Stimulated activated CD8-positive, alpha-beta memory T cell treated with anti-CD3 and anti-CD28 coated beads, Interleukin-15, amount 100 ng/mL, for 48 hours (primary cell): ENCODE measurements at regions not wholly inside any gene's neighbourhood (a gene's known extent, or its start where the extent isn't known, plus 50 kb on each side); places are given as distances from the start of the nearest gene placed in this dataset.
"Not testable (repeated sequence)": the region's sequence is repeated elsewhere in the genome, so short reads cannot be mapped to it uniquely, and the experiment has no call there.

Source experiments
- DNase-seq, 2 donors: peaks; one replicate each; pipeline ENCODE4 v3.0.0-alpha.2; 2020; ENCODE audit warnings: low read depth in 2 of 2

DNA sequence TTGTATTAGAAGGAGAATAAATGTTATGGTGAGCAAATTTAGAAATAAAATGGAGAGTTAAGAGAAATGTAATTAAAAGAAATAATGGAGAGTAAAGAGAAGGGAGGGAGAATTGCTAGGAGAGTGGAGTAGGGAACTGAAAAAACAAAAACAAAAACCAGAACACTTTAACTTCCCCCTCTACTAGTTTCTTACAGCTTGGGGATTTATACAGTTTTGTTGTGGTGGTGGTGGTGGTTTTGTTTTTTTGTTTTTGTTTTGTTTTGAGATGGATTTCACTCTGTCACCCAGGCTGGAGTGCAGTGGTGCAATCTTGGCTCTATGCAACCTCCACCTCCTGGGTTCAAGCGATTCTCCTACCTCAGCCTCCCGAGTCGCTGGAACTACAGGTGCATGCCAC is 322.4 kb downstream of the TMEM167A start:
- DNase-seq, result no peak

DNA sequence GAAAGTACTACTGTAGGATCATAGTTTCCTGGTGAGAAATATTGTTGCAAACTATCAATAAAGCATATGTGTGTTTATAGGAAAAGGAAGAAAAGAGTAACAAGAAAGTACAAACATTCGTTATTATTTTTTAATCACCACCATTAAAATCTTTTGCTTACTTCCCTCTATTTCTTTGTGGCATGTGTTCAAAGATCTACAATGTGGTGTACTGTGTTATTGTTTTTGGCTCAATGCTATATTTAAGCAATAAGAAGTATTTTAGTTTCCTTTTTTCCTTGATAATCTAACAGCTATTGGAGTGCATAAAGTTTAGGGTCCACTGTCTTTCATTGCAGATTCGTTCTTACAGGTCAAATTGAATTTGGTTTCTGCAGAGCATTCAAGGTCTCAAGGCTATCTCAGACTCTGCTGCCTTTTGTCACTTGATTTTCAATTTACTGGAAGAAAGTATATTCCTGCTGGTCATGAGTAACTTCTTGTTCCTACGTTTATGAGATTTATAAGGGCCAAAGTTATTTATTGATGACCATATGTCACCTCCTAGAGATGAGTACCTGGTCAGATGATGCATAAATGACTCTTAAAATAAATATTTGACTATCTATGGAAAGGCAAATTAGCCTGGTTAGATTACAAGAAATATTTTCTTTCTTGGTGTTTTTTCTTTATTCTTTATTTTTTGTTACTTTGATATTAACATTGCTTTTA is 323.0 kb downstream of the TMEM167A start:
- no peak for DNase-seq

DNA sequence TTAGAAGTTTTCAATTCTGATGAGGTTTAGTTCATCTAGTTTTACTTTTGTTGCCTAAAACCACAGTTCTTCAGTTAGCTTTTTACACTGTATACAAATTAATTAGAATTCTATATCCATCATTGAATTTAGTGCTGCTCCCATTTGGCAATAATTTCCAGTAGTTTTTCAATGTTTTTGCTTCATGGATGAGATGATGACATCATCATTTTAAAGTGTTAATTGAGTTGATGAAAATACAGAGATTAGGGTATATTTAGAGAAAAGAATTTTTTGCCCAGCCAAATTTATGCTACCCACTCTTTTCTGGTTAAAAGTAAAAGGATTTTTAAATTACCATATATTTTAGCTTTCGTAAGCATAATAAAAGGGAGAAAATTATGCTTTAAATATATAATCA is 323.8 kb downstream of the TMEM167A start:
- no peak for DNase-seq

DNA sequence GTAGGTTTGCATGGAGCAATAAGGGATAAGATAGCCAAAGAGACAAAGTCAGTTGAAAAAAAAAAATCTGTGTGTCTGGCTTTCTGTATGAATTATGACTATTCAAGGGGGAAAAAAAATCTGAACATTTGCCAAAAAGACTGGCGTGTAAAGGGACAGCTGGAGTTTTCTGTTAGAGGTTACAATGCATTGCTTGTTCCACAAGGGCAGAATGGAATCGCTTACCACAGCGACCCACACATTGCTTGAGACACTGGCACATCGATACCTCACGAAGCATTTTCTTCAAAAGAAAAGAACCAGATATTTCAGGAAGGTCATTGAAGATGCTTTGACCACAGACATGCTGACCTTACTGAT is 327.8 kb downstream of the TMEM167A start:
- DNase-seq, result no peak

DNA sequence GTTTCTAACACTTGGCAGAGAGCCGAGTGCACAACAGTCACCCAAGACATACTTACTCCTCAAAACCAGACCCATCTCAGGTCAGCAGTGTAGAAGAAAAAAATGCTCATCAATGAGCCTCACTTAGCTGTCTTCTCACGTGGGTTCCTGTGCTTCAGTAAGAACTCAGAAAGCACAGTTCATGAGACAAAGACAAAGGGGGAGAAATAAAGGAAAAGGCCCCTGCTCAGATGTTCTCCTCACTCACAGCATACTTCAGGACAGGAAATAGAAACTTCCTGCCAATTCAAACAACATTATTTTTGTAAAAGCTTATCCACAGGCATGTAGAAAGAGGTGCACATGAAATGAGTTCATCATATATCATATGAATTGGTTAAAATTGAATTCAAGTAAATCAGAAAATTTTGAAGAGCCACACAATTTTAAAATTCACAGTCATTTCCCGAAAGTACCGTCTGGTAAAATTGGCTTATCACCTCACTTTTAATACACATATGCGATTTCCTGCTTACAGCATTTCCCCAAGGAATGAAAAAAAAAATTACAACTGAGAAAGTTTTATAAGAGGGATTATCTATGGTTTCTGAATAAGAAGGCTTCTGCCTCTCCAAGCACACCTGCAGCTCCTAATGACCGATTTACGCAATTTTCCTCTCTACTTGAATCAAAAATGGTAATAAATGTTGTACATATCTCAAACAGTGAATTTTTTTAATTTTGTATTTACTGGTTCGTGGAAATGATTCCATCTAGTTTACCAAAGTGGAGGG is 328.3 kb downstream of the TMEM167A start:
- DNase-seq, result no peak

DNA sequence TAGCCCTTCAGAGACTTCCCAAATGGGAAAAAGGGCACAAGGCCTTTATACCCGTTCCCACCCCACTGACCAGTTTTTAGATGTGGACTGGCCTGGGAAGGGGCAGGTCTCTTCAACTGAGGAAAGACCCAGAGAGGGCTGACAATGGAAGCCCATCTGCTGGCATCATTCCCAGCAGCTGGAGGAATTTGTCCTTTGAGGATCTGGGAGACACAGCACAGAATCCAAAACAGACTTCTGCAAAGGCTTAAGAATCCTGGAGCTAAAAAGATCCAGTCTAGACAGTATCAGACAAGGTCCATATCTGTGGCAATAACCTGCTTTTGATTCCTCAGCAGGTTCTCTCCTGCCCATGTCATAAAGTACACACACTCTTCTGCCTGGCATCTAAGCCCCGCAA is 329.2 kb downstream of the TMEM167A start:
- no peak for DNase-seq

DNA sequence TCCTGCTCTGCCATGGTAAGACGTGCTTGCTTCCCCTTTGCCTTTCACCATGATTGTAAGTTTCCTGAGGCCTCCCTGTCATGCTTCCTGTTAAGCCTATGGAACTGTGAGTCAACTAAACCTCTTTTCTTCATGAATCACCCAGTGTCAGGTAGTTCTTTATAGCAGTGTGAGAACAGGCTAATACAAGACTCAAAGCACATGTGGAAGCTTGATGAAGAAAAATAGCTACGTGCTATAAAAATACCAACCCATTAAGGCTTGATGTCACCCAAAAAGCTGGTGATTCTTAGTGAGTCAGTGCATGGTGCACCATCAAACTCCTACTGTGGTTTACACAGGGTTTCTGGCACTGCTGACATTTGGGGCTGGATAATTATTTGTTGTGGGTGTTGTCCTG is 332.2 kb downstream of the TMEM167A start:
- no peak for DNase-seq

DNA sequence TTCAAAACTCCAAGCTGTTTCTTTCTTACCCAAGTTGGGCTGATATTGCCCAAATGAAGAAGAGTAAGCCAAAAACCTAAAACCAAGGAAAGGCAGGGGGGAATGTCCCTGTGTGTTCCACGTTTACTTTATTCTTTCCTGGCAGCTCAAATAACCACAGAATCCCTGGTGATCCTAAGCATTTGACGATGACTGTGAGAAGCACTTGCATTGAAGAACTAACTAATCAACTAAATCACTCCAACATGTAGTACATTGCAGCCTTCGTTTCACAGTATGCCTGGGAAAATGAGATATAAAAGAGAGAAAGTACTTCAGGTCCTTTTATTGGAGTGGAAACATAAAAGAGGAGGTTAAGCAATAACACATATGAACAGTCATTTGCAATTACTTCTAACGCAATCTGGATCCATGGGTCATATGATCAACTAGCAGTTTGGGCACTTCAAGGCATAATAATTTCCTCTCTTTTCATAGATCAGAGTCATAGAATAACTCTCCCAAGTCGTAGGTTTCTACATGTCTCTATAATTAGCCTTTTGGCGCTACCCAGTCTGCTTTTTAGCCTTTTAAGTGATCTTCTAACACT is 338.4 kb downstream of the TMEM167A start:
- no peak for DNase-seq

DNA sequence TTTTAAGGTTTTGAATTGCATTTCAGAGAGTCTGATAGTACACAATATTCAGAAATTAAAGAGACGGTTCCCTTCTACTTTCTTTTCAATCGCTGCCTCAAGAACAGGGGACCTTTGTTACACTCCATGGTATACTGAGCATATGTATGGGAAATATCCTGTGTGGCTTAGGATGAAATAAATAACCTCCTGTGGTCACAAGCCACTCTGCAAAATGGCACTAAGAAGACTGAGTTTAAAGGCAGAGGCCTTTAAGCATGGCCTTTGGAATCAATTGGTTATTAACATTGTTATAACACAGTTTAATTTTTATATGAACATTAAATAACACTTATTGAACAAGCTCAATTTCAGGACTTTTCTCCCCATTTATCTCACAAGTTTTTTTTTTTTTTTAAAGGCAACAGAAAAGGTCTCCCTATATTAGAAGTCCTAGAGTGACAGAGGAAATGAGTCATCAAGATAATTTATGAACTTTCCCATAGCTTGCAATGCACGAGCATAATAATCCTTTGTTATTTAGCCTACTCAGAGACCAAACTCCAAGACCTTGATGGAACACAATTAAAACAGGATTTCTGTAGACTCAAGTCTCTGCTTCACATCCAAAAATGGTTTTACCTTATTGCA is 341.9 kb downstream of the TMEM167A start:
- DNase-seq, result no peak

DNA sequence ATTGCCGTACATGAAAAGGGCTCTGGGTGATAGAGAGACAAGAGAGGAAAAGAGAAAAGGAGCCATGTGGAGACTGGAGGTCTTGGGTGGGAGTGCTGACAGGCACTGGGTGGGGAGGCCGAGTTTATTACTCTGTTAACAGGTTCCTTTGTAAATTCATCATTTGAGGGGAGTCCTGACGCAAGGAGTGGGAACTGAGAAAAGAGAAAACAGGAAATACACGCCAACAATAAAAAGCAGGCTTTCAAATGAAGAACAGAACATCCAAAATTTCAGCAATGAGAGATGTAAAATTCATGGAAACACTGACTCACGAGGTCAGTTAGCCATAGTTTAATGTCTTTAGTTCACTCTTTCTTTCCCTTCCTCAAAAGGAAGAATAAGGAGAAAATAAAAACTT is 342.8 kb downstream of the TMEM167A start:
- no peak for DNase-seq

DNA sequence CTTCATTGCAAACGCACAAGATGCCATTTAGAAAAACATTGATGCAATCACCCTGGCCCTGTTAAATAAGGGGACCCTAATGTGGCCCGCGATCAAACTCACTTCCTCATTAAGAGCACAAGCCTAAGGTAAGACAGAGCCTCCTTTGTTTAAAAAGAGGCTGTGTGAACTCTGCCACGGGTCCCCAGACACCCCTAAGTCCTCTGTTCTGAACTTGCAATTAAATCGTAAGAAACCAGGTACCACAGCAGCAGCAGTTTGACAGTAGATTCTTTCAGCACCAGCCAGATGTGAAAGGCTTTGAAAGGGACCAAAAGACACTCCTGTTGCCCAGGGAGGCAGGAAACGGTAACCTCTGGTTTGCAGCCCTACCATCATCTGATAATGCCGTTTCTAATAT is 346.3 kb downstream of the TMEM167A start:
- DNase-seq, result no peak

DNA sequence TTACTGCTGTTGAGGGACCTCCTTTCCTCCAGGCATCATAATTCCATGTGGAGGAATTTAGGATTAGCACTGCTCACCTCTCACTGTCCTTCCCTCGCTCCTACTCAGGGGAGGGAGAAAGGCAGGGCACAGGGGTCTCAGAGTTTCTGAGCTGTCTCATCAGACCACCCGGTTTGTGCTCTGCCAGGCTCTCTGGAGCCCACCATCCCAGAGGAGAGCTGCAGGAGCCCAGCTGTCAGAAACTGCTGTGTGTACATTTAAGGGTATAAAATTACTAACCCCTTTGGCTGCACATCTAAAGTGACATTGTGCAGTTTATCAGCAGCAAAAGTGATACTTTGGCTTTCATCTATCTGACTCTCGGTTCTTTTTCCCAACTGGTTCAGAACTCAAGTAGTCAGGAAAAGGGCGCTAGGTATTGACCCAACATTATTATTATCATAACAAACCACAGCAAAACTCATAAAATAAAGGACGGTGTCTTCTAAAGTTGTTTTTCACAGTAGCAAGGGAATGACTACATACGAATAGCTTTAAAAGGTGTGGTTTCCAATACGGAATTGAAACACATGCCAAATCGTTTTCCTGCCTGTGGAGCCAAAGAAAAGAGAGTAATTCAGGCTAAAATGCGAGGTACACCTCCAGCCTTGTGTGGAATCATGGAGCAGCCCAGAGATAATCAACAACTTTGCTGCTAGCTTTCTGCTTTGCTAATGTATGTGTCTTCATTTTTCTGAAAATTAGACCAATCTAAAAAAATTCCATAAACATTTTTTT is 348.1 kb downstream of the TMEM167A start:
- DNase-seq, result no peak

DNA sequence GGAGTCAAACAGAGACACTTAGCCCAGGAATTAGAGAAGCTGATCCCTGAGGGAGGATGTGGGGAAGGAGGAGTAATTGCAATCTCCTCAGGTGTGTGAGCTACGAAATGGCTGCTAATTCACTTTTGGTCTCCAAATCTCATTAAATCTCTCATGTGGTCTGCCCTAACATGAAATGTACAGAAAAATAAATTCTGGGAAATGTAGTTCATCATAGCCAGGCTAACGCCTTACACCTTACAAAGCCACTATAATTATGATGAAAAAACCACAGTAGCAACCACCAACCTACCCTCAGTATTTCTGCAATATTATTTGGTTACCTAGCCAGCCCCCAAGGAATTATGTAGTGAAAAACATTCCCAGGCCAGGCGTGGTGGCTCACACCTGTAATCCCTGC is 354.0 kb downstream of the TMEM167A start:
- DNase-seq, result no peak

DNA sequence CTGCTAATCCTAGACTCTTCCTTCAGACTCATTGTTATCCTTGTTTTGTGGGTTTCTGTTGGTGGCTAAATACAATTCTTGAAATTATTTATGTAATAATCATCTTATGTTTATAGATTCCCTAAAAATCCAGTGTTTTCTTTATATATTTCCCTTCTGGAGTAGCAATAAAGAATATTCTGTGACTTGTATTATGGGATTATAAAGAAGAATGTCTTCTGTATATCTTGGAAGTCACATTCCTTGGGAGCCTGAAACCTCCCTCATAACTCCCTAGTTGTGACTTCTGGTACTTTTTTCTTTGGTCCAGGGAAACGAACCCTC is 356.1 kb downstream of the TMEM167A start:
- DNase-seq, result no peak

DNA sequence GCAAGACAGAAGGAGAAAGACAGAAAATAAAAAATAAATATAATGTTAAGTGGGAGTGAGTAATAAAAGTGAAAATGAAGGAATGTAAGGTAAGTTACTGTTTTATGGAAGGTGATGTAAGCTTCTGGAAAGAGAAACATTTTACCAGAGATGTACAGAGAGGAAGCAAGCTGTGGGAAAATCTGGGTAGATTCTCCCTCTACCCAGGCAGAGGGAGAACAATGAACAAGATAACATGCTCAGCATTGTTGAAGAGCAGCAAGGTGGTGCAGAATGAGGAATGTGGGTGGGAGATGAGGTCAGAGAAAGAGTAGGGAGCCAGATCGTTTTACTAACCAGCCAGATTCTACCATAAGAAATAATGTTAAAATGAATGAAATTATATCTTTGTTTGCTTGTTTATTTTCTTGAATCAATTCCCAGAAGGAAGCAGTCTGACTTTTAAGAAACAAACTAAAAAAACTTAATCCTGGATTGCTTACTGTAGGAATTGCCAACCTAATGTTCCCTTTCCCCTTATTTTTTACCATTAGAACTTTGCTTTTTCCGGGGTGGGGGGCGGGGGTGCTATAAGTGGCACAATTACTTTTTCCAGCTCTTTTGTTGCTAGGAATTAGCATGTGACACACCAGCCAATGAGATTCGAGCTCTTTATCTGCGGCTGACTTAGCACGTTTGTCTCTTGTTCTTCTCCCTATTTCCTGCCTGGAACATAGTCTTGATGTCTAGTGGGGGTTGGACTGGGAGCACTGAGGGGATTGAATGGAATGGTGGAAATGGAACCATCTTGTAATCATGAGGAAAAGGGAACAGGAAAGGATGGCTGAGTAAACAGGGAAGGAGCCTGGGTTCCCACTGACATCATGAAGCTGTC is 356.7 kb downstream of the TMEM167A start:
- no peak for DNase-seq

DNA sequence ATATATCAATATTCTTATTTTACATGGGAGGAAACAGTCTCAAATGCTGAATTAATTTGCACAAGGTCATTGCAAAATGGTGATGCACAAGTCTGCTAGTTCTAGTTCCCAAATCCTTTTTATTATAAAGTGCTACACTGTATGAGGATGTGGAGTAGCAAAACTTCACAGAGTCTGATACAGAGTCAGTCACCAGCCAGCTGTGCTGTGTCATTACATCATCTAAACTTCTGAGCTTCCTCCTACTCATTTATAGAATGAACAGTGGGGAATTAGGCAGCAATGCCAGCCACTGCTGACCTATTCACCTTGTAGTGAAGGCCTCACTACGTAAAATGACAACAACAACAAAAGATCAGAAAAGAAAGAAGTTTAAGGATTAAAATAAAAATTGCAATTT is 357.8 kb downstream of the TMEM167A start:
- no peak for DNase-seq

DNA sequence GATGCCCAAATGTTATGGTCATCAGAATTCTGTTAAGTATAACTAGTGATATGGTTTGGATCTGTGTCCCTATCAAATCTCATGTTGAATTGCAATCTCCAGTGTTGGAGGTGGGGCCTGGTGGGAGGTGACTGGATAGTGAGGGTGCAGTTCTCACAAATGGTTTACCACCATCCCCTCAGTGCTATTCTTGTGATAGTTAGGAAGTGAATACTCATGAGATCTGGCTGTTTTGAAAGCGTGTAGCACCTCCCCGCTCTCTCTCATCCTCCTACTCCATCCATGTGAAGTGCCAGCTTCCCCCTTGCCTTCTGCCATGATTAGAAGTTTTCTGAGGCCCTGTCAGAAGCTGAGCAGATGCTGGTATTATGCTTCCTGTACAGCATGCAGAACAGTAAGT is 359.5 kb downstream of the TMEM167A start:
- no peak for DNase-seq

DNA sequence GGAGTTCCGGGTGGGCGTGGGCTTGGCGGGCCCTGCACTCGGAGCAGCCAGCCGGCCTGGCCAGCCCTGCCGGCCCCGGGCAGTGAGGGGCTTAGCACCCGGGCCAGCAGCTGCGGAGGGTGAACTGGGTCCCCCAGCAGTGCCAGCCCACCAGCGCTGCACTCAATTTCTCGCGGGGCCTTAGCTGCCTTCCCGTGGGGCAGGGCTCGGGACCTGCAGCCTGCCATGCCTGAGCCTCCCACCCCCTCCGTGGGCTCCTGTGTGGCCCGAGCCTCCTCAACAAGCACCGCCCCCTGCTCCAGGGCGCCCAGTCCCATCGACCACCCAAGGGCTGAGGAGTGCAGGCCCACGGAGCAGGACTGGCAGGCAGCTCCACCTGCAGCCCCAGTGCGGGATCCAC is 362.5 kb downstream of the TMEM167A start:
- not testable (repeated sequence) for DNase-seq

DNA sequence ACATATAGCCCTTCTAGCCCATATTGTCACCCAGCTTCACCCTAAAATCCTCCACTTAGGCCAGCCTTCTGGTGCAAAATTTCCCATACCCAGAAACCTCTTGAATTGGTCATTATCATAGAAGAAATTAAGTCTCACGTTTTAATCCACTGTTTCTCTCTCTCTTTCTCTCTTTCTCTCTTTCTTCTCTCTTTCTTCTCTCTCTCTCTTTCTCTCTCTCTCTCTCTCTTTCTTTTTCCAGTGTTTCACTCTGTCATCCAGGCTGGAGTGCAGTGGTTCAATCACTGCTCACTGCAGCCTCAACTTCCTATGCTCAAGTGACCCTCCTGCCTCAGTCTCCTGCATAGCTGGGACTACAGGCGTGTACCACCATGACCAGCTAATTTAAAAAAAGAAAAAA is 363.4 kb downstream of the TMEM167A start:
- no peak for DNase-seq

DNA sequence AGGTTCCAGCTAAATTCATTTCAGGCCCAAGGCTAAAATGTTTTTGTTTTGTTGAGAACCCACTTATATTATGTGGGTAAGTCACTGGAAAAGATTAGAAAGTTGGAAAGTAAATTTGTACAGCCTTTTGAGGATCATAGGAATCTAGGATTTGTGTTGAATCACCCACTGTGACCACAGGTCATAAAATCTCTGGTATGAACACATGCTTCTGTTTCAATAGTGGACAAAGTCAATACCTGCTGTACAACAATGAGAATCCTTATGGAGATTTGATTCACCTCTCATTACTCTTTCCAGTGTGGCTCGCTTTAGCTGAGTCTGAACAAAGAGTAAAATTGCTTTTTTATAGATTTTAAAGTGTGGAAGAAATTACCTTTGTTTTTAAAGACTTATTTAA is 369.5 kb downstream of the TMEM167A start:
- DNase-seq, result no peak

DNA sequence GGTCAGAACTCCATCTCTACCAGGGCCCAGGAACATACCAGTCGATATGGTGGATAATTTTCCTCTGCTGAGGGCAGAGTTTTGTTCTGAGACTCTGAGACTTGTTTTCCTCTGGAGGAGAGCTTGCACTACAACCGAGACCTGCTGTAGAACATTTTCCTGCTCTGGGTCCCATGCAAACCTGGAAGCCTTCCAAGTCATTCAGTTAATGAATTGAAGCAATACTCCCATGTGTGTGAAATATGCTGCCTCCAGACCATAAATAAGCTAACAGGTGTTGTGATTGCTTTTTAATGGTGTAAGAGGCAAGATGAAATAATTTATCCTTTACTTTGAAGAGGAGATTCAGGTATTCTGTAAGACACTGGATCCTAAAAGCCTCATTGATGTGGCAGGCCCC is 372.8 kb downstream of the TMEM167A start:
- no peak for DNase-seq
